HFFc6 (cell line): ENCODE measurements at regions not wholly inside any gene's neighbourhood (a gene's known extent, or its start where the extent isn't known, plus 50 kb on each side); places are given as distances from the start of the nearest gene placed in this dataset.

ENCODE experiments used
- DNase-seq: peaks from one replicate; pipeline ENCODE4 v3.0.0-alpha.2; 2018
- H3K27ac Mint-ChIP-seq: 2 replicates; pipeline ENCODE4 v1.8.0; 2020; ENCODE audit warnings: mild to moderate bottlenecking, mixed read lengths
- H3K27me3 Mint-ChIP-seq: 2 replicates; pipeline ENCODE4 v1.8.0; 2021; ENCODE audit warnings: mild to moderate bottlenecking, moderate library complexity, mixed read lengths; ENCODE audit not compliant: insufficient read depth
- H3K36me3 Mint-ChIP-seq: 2 replicates; pipeline ENCODE4 v1.8.0; 2021; ENCODE audit warnings: low read depth, mixed read lengths
- H3K4me1 Mint-ChIP-seq: 2 replicates; pipeline ENCODE4 v1.8.0; 2020; ENCODE audit warnings: low read depth, mixed read lengths
- H3K4me3 Mint-ChIP-seq: 2 replicates; pipeline ENCODE4 v1.8.0; 2020; ENCODE audit warnings: mild to moderate bottlenecking, moderate library complexity, mixed read lengths
- H3K9me3 Mint-ChIP-seq: 2 replicates; pipeline ENCODE4 v1.8.0; 2020; ENCODE audit warnings: mild to moderate bottlenecking, mixed read lengths
- CTCF ChIP-seq: fragments of 200-600 bp; sonication (generic); IDR thresholded peaks from 2 replicates; pipeline ENCODE4 v1.5.0; 2021; ENCODE audit warnings: antibody characterized with exemption, mild to moderate bottlenecking

GRCh38 chr2:104361414-104361813 is 492.5 kb upstream of the POU3F3 start:
- H3K4me1 Mint-ChIP-seq: no peaks in the 10 kb centered on the region
- no peaks in the 10 kb centered on the region for H3K36me3 Mint-ChIP-seq
- H3K27me3 Mint-ChIP-seq: no peaks in the 10 kb centered on the region
- H3K4me3 Mint-ChIP-seq: no peak overlapping the region
- peaks cover 18% of the 10 kb centered on the region for H3K9me3 Mint-ChIP-seq
- DNase-seq: no peak
- no peak overlapping the region for H3K27ac Mint-ChIP-seq
- no peak for TF ChIP-seq CTCF

- peaks cover 2% of the 10 kb centered on the region for H3K27me3 Mint-ChIP-seq
- H3K36me3 Mint-ChIP-seq: peaks cover 9% of the 10 kb centered on the region; the same call in 1 of the 2 replicates
- H3K27ac Mint-ChIP-seq: no peak overlapping the region
- peaks cover 54% of the 10 kb centered on the region for H3K9me3 Mint-ChIP-seq
- no peak overlapping the region for H3K4me3 Mint-ChIP-seq
- H3K4me1 Mint-ChIP-seq: no peaks in the 10 kb centered on the region
- no peak for TF ChIP-seq CTCF
- no peak for DNase-seq
Observed at GRCh38 chr2:104368089-104368488, 485.8 kb upstream of the POU3F3 start.

GRCh38 chr2:104371087-104371781 is 482.7 kb upstream of the POU3F3 start:
- peaks cover 9% of the 10 kb centered on the region; the same call in 1 of the 2 replicates for H3K36me3 Mint-ChIP-seq
- no peak for TF ChIP-seq CTCF
- DNase-seq: no peak
- no peaks in the 10 kb centered on the region for H3K4me1 Mint-ChIP-seq
- no peak overlapping the region for H3K27ac Mint-ChIP-seq
- H3K27me3 Mint-ChIP-seq: peaks cover 2% of the 10 kb centered on the region
- H3K4me3 Mint-ChIP-seq: no peak overlapping the region
- H3K9me3 Mint-ChIP-seq: peaks cover 58% of the 10 kb centered on the region

GRCh38 chr2:104375206-104375605 is 478.7 kb upstream of the POU3F3 start:
- DNase-seq: no peak

GRCh38 chr2:104378853-104379374 is 475.0 kb upstream of the POU3F3 start:
- Mint-ChIP-seq H3K9me3 (peaks cover 32% of the 10 kb centered on the region; the same call in 1 of the 2 replicates), H3K36me3 (no peaks in the 10 kb centered on the region), H3K4me1 (no peaks in the 10 kb centered on the region), H3K27ac (no peak overlapping the region), H3K4me3 (no peak overlapping the region), H3K27me3 (no peaks in the 10 kb centered on the region; the same call in none of the 2 replicates)
- no peak for TF ChIP-seq CTCF
- no peak for DNase-seq

More at GRCh38 chr2:104375206-104375605, 478.7 kb upstream of the POU3F3 start:
- Mint-ChIP-seq H3K27me3 (no peaks in the 10 kb centered on the region; the same call in none of the 2 replicates), H3K27ac (no peak overlapping the region), H3K9me3 (peaks cover 30% of the 10 kb centered on the region), H3K4me1 (no peaks in the 10 kb centered on the region), H3K36me3 (no peaks in the 10 kb centered on the region), H3K4me3 (no peak overlapping the region)
- TF ChIP-seq CTCF: no peak
